Peyer's patch (tissue), 4 donors: ENCODE measurements at regions not wholly inside any gene's neighbourhood (a gene's known extent, or its start where the extent isn't known, plus 50 kb on each side); places are given as distances from the start of the nearest gene placed in this dataset.

Experiments used
- DNase-seq, 3 donors: peaks; one replicate each; pipeline ENCODE4 v3.0.0-alpha.2; 2017 to 2019
- H3K27ac ChIP-seq, 4 donors: fragments of 200-600 bp; sonication (generic); one replicate each; pipeline ENCODE4 v1.5.1; 2016 to 2019
- H3K27me3 ChIP-seq, 2 donors: fragments of 200-600 bp; sonication (generic); one replicate each; pipeline ENCODE4 v1.5.1; 2019
- H3K36me3 ChIP-seq, 3 donors: fragments of 200-600 bp; sonication (generic); one replicate each; pipeline ENCODE4 v1.5.1; 2016 to 2019
- H3K4me1 ChIP-seq, 4 donors: fragments of 200-600 bp; sonication (generic); one replicate each; pipeline ENCODE4 v1.5.1; 2016 to 2019
- H3K4me3 ChIP-seq, 4 donors: fragments of 200-600 bp; sonication (generic); 1 replicate in 3 of 4; 2 replicates in 1 of 4; pipeline ENCODE4 v1.5.1; 2016 to 2019; ENCODE audit warnings: mild to moderate bottlenecking in 1 of 4
- H3K9me3 ChIP-seq, 4 donors: fragments of 200-600 bp; sonication (generic); one replicate each; pipeline ENCODE4 v1.5.1; 2016 to 2019; ENCODE audit warnings: mild to moderate bottlenecking in 1 of 4
- CTCF ChIP-seq, 6 experiments: fragments of 450-650 bp in 4 of 6; fragments of 200-600 bp in 2 of 6; sonication (generic) in 1 of 6; IDR thresholded peaks; one replicate each; pipeline ENCODE4 v1.5.1; 2017 to 2019; ENCODE audit warnings: antibody characterized with exemption in 6 of 6, mild to moderate bottlenecking in 3 of 6, moderate library complexity in 1 of 6
- POLR2A ChIP-seq, 2 donors: fragments of 450-650 bp; IDR thresholded peaks; one replicate each; pipeline ENCODE4 v1.5.1; 2017; ENCODE audit warnings: antibody characterized with exemption in 2 of 2, mild to moderate bottlenecking in 2 of 2, moderate library complexity in 2 of 2

GRCh38 chr1:29645586-29645985, 409.3 kb downstream of the PTPRU start:
- Histone ChIP-seq H3K27ac (no peak overlapping the region), H3K9me3 (no peaks in the 10 kb centered on the region), H3K4me1 (no peaks in the 10 kb centered on the region), H3K36me3 (no peaks in the 10 kb centered on the region), H3K27me3 (no peaks in the 10 kb centered on the region), H3K4me3 (no peak overlapping the region)
- no peak for TF ChIP-seq CTCF (IDR thresholded peaks at IDR 0.05)
- TF ChIP-seq POLR2A (IDR thresholded peaks at IDR 0.05): no peak
- DNase-seq: peak in 1 of 3 donors; percentile 18

GRCh38 chr1:29644812-29645211, 408.5 kb downstream of the PTPRU start:
- no peaks in the 10 kb centered on the region for H3K27me3 ChIP-seq
- no peak overlapping the region for H3K4me3 ChIP-seq
- no peaks in the 10 kb centered on the region for H3K4me1 ChIP-seq
- H3K27ac ChIP-seq: no peak overlapping the region
- TF ChIP-seq POLR2A (IDR thresholded peaks at IDR 0.05) (no peak), CTCF (IDR thresholded peaks at IDR 0.05) (no peak)
- H3K9me3 ChIP-seq: no peaks in the 10 kb centered on the region
- peak in 2 of 3 donors; percentile 2 to 10 for DNase-seq
- no peaks in the 10 kb centered on the region for H3K36me3 ChIP-seq

GRCh38 chr1:29643838-29644440, 407.6 kb downstream of the PTPRU start:
- no peaks in the 10 kb centered on the region for H3K27me3 ChIP-seq
- H3K27ac ChIP-seq: no peak overlapping the region
- DNase-seq: no peak
- H3K4me1 ChIP-seq: no peaks in the 10 kb centered on the region
- TF ChIP-seq CTCF (IDR thresholded peaks at IDR 0.05): no peak
- TF ChIP-seq POLR2A (IDR thresholded peaks at IDR 0.05): no peak
- no peaks in the 10 kb centered on the region for H3K9me3 ChIP-seq
- no peak overlapping the region for H3K4me3 ChIP-seq
- no peaks in the 10 kb centered on the region for H3K36me3 ChIP-seq

- H3K4me3 ChIP-seq: no peak overlapping the region
- no peaks in the 10 kb centered on the region for H3K36me3 ChIP-seq
- H3K9me3 ChIP-seq: no peaks in the 10 kb centered on the region
- no peak overlapping the region for H3K27ac ChIP-seq
- H3K27me3 ChIP-seq: no peaks in the 10 kb centered on the region
- DNase-seq: peak in 2 of 3 donors; percentile 9 to 17
- no peaks in the 10 kb centered on the region for H3K4me1 ChIP-seq
- TF ChIP-seq POLR2A (IDR thresholded peaks at IDR 0.05) (no peak), CTCF (IDR thresholded peaks at IDR 0.05) (no peak)
Measured at GRCh38 chr1:29643281-29643680, 407.0 kb downstream of the PTPRU start.

- H3K27ac ChIP-seq: no peak overlapping the region
- no peaks in the 10 kb centered on the region for H3K27me3 ChIP-seq
- no peak overlapping the region for H3K4me3 ChIP-seq
- no peaks in the 10 kb centered on the region for H3K36me3 ChIP-seq
- H3K4me1 ChIP-seq: no peaks in the 10 kb centered on the region
- DNase-seq: peak in 1 of 3 donors; percentile 9
- TF ChIP-seq POLR2A (IDR thresholded peaks at IDR 0.05) (no peak), CTCF (IDR thresholded peaks at IDR 0.05) (no peak)
- H3K9me3 ChIP-seq: no peaks in the 10 kb centered on the region
Measured at GRCh38 chr1:29642519-29642918, 406.2 kb downstream of the PTPRU start.

- H3K9me3 ChIP-seq: no peaks in the 10 kb centered on the region
- DNase-seq: peak in 2 of 3 donors; percentile 3 to 7
- TF ChIP-seq CTCF (IDR thresholded peaks at IDR 0.05) (no peak), POLR2A (IDR thresholded peaks at IDR 0.05) (no peak)
- no peaks in the 10 kb centered on the region for H3K4me1 ChIP-seq
- no peak overlapping the region for H3K4me3 ChIP-seq
- no peak overlapping the region for H3K27ac ChIP-seq
- H3K27me3 ChIP-seq: no peaks in the 10 kb centered on the region
- no peaks in the 10 kb centered on the region for H3K36me3 ChIP-seq
Measured at GRCh38 chr1:29641921-29642320, 405.6 kb downstream of the PTPRU start.
